ENCODE measurements at regions not wholly inside any gene's neighbourhood (a gene's known extent, or its start where the extent isn't known, plus 50 kb on each side); places are given as distances from the start of the nearest gene placed in this dataset.

DNA sequence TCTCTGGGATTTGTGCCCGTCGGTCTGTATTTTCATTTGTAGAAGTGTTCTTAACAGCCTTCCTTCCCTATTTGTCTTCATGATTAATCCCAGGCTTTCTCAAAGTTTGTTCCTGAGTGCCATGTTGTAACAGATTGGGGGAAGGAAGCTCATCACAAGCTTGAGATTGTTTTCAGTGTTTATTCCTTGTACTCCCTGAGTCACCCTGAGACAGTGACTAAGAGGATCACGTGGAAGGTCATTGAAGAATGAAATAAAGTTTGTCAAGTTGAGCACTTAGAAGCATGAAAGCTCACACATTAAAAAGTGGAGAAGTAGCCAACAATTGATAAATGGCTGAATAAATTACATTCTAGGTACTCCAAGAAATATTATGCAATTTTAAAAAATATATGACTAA lies 153.5 kb upstream of the FAM241A start:
- ATAC-seq (no peak), FAIRE-seq (no peak), DNase-seq (ENCODE audit: extremely low read depth in 1 of 4, low spot score in 3 of 4) (no peak)
- 7% methylated on average over 3 of the region's 3 CpGs for WGBS (ENCODE audit: insufficient coverage, low coverage, missing lambda C conversion rate)
- no peaks in the 10 kb centered on the region for H4K20me1 ChIP-seq (replicated peaks; ENCODE audit: control insufficient read depth, insufficient read depth, low read length)
- H3K79me2 ChIP-seq (ENCODE audit: control insufficient read depth, insufficient read depth, low read length) = no peaks in the 10 kb centered on the region
- intact Hi-C loops (cut with micrococcal nuclease) = no loop called here
- H2AFZ ChIP-seq (ENCODE audit: low read depth, low read length) = no peak overlapping the region
- no peaks in the 10 kb centered on the region for H3K9me3 ChIP-seq (replicated peaks; ENCODE audit: control insufficient read depth, insufficient read depth, low read depth, low read length)
- ChIA-PET POLR2A (no interaction called here), CTCF (ENCODE audit: low intra/inter-chr PET ratio) (no interaction called here)
- H3K4me3 ChIP-seq = no peak overlapping the region
- no peak overlapping the region for H3K27ac ChIP-seq (ENCODE audit: extremely low read depth, low read depth, low read length)
- H3K36me3 ChIP-seq (ENCODE audit: control insufficient read depth, insufficient read depth, low read length) = no peaks in the 10 kb centered on the region
- no peak overlapping the region for H3K9ac ChIP-seq (ENCODE audit: insufficient read depth in 1 of 2, low read depth in 2 of 2, low read length in 2 of 2)
- BruUV-seq (replicated peaks) = no TSS peak
- H3K27me3 ChIP-seq (ENCODE audit: control insufficient read depth in 2 of 2, insufficient read depth in 2 of 2, low read length in 2 of 2) = no peaks in the 10 kb centered on the region
- TF ChIP-seq CEBPG (CRISPR knock-in tag; IDR thresholded peaks at IDR 0.05) = no peak
- 0 out of 4 replicates have a peak, but pooled peaks of 1 of the 2 experiments have one; percentile 13 for TF ChIP-seq CEBPG (tag; conservative IDR thresholded peaks at IDR 0.05 in 1 of 2, IDR thresholded peaks at IDR 0.05 in 1 of 2)
- no peak for TF ChIP-seq SMAD1 (IDR thresholded peaks at IDR 0.05; ENCODE audit: low read depth, low read length, partially characterized antibody)
- TF ChIP-seq, protein P1, sequence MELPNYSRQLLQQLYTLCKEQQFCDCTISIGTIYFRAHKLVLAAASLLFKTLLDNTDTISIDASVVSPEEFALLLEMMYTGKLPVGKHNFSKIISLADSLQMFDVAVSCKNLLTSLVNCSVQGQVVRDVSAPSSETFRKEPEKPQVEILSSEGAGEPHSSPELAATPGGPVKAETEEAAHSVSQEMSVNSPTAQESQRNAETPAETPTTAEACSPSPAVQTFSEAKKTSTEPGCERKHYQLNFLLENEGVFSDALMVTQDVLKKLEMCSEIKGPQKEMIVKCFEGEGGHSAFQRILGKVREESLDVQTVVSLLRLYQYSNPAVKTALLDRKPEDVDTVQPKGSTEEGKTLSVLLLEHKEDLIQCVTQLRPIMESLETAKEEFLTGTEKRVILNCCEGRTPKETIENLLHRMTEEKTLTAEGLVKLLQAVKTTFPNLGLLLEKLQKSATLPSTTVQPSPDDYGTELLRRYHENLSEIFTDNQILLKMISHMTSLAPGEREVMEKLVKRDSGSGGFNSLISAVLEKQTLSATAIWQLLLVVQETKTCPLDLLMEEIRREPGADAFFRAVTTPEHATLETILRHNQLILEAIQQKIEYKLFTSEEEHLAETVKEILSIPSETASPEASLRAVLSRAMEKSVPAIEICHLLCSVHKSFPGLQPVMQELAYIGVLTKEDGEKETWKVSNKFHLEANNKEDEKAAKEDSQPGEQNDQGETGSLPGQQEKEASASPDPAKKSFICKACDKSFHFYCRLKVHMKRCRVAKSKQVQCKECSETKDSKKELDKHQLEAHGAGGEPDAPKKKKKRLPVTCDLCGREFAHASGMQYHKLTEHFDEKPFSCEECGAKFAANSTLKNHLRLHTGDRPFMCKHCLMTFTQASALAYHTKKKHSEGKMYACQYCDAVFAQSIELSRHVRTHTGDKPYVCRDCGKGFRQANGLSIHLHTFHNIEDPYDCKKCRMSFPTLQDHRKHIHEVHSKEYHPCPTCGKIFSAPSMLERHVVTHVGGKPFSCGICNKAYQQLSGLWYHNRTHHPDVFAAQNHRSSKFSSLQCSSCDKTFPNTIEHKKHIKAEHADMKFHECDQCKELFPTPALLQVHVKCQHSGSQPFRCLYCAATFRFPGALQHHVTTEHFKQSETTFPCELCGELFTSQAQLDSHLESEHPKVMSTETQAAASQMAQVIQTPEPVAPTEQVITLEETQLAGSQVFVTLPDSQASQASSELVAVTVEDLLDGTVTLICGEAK (IDR thresholded peaks at IDR 0.05) = peak; percentile 80
- TF ChIP-seq, protein P1 (CRISPR knock-in tag; IDR thresholded peaks at IDR 0.05) = no peak
- peak; percentile 55 for TF ChIP-seq FOSL1 (tag; conservative IDR thresholded peaks at IDR 0.05)
- TF ChIP-seq NFRKB (IDR thresholded peaks at IDR 0.05; ENCODE audit: low read depth) = no peak
- TF ChIP-seq NR2C2 (CRISPR knock-in tag; IDR thresholded peaks at IDR 0.05) = no peak
- TF ChIP-seq NR2C2 (tag; IDR thresholded peaks at IDR 0.05) = peak; percentile 29; the same call in 1 of the 2 replicates
- TF ChIP-seq, protein P2, sequence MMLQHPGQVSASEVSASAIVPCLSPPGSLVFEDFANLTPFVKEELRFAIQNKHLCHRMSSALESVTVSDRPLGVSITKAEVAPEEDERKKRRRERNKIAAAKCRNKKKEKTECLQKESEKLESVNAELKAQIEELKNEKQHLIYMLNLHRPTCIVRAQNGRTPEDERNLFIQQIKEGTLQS (IDR thresholded peaks at IDR 0.05) = peak; percentile 33
- TF ChIP-seq, protein P2 (CRISPR knock-in tag; conservative IDR thresholded peaks at IDR 0.05) = no peak
- TF ChIP-seq PHF20 (IDR thresholded peaks at IDR 0.05; ENCODE audit: partially characterized antibody) = no peak
- no peak for TF ChIP-seq CREB1 (IDR thresholded peaks at IDR 0.05)
- no peak for TF ChIP-seq CREB1 (CRISPR knock-in tag; IDR thresholded peaks at IDR 0.05)
- H3K4me2 ChIP-seq (ENCODE audit: insufficient read depth, low read length) = no peak overlapping the region
- H3K4me1 ChIP-seq (replicated peaks in 1 of 2; ENCODE audit: control insufficient read depth in 2 of 2, insufficient read depth in 2 of 2, low read length in 2 of 2) = no peaks in the 10 kb centered on the region
- H3K9me1 ChIP-seq (ENCODE audit: control insufficient read depth, insufficient read depth, low read length) = no peaks in the 10 kb centered on the region
- in situ Hi-C loops (cut with MboI) = no loop called here
